DOHH2 (cell line): ENCODE measurements at regions not wholly inside any gene's neighbourhood (a gene's known extent, or its start where the extent isn't known, plus 50 kb on each side); places are given as distances from the start of the nearest gene placed in this dataset.

Experiments used
- H3F3A ChIP-seq: fragments of 200-600 bp; sonication (generic), shearing (Covaris generic); 2 replicates; pipeline ENCODE4 v1.6.0; 2016; ENCODE audit warnings: antibody characterized with exemption, mild to moderate bottlenecking; ENCODE audit not compliant: control insufficient read depth, insufficient read depth
- H3K27ac ChIP-seq: fragments of 200-600 bp; sonication (generic); 2 replicates; pipeline ENCODE4 v1.5.1; 2014; ENCODE audit warnings: low read depth, mild to moderate bottlenecking, low read length, moderate library complexity
- H3K27me3 ChIP-seq: fragments of 200-600 bp; sonication (generic); 2 replicates; pipeline ENCODE4 v1.6.1; 2014; ENCODE audit warnings: mild to moderate bottlenecking, low read length, mixed read lengths; ENCODE audit not compliant: control insufficient read depth
- H3K36me3 ChIP-seq: fragments of 200-600 bp; sonication (generic); 2 replicates; pipeline ENCODE4 v1.6.1; 2014; ENCODE audit warnings: mild to moderate bottlenecking, low read length, moderate library complexity, mixed read lengths; ENCODE audit not compliant: control insufficient read depth
- H3K4me1 ChIP-seq: fragments of 200-600 bp; sonication (generic); 2 replicates; pipeline ENCODE4 v1.6.1; 2014; ENCODE audit warnings: mild to moderate bottlenecking, low read length, mixed read lengths; ENCODE audit not compliant: control insufficient read depth
- H3K4me2 ChIP-seq: fragments of 200-600 bp; sonication (generic); 2 replicates; pipeline ENCODE4 v1.6.0; 2014; ENCODE audit warnings: mild to moderate bottlenecking, low read length, moderate library complexity
- H3K4me3 ChIP-seq: fragments of 200-600 bp; sonication (generic); 2 replicates; pipeline ENCODE4 v1.5.1; 2014; ENCODE audit warnings: mild to moderate bottlenecking, low read length, mixed read lengths
- H3K79me2 ChIP-seq: fragments of 200-600 bp; sonication (generic); 2 replicates; pipeline ENCODE4 v1.6.1; 2014; ENCODE audit warnings: mild to moderate bottlenecking, low read length, mixed read lengths; ENCODE audit not compliant: control insufficient read depth
- H3K9me2 ChIP-seq: fragments of 200-600 bp; sonication (generic); replicated peaks from 2 replicates; pipeline ENCODE4 v1.6.1; 2014; ENCODE audit warnings: mild to moderate bottlenecking, low read length, mixed read lengths; ENCODE audit not compliant: control insufficient read depth
- H3K9me3 ChIP-seq: fragments of 200-600 bp; sonication (generic); 2 replicates; pipeline ENCODE4 v1.6.1; 2014; ENCODE audit warnings: antibody characterized with exemption, low read length, mixed read lengths; ENCODE audit not compliant: control insufficient read depth, insufficient read depth
- H4K20me1 ChIP-seq: fragments of 200-600 bp; sonication (generic); 2 replicates; pipeline ENCODE4 v1.6.0; 2014; ENCODE audit warnings: low read depth, mild to moderate bottlenecking, antibody characterized with exemption, low read length, moderate library complexity; ENCODE audit not compliant: control insufficient read depth, insufficient read depth
- CTCF ChIP-seq: fragments of 200-600 bp; sonication (generic); IDR thresholded peaks from one replicate; pipeline ENCODE4 v1.5.1; 2014; ENCODE audit warnings: antibody characterized with exemption, mild to moderate bottlenecking, low read depth, low read length; ENCODE audit not compliant: poor library complexity, severe bottlenecking
- EZH2phosphoT487 ChIP-seq: fragments of 200-600 bp; sonication (generic); IDR thresholded peaks from 2 replicates; pipeline ENCODE4 v1.6.1; 2017; ENCODE audit warnings: borderline replicate concordance, mild to moderate bottlenecking, antibody characterized with exemption, low read length, moderate library complexity, mixed read lengths

GRCh38 chr15:58329211-58329610 is 102.6 kb upstream of the LIPC start:
- Histone ChIP-seq H4K20me1 (no peaks in the 10 kb centered on the region), H3K79me2 (no peaks in the 10 kb centered on the region), H3K4me2 (no peak overlapping the region), H3K36me3 (no peaks in the 10 kb centered on the region), H3K4me3 (no peak overlapping the region), H3F3A (no peaks in the 10 kb centered on the region), H3K27me3 (no peaks in the 10 kb centered on the region; the same call in 1 of the 2 replicates), H3K9me3 (peaks cover 6% of the 10 kb centered on the region; the same call in 1 of the 2 replicates), H3K4me1 (peaks cover 17% of the 10 kb centered on the region), H3K9me2 (no peaks in the 10 kb centered on the region), H3K27ac (no peak overlapping the region)
- TF ChIP-seq EZH2phosphoT487 (no peak), CTCF (no peak)

- Histone ChIP-seq H4K20me1 (no peaks in the 10 kb centered on the region), H3F3A (no peaks in the 10 kb centered on the region), H3K9me3 (peaks cover 6% of the 10 kb centered on the region; the same call in 1 of the 2 replicates), H3K27ac (no peak overlapping the region), H3K27me3 (no peaks in the 10 kb centered on the region; the same call in 1 of the 2 replicates), H3K36me3 (no peaks in the 10 kb centered on the region), H3K9me2 (no peaks in the 10 kb centered on the region), H3K4me1 (peaks cover 17% of the 10 kb centered on the region), H3K79me2 (no peaks in the 10 kb centered on the region), H3K4me3 (no peak overlapping the region), H3K4me2 (no peak overlapping the region)
- TF ChIP-seq EZH2phosphoT487 (no peak), CTCF (no peak)
These were observed 101.8 kb upstream of the LIPC start for GRCh38 chr15:58329781-58330671.

DNA sequence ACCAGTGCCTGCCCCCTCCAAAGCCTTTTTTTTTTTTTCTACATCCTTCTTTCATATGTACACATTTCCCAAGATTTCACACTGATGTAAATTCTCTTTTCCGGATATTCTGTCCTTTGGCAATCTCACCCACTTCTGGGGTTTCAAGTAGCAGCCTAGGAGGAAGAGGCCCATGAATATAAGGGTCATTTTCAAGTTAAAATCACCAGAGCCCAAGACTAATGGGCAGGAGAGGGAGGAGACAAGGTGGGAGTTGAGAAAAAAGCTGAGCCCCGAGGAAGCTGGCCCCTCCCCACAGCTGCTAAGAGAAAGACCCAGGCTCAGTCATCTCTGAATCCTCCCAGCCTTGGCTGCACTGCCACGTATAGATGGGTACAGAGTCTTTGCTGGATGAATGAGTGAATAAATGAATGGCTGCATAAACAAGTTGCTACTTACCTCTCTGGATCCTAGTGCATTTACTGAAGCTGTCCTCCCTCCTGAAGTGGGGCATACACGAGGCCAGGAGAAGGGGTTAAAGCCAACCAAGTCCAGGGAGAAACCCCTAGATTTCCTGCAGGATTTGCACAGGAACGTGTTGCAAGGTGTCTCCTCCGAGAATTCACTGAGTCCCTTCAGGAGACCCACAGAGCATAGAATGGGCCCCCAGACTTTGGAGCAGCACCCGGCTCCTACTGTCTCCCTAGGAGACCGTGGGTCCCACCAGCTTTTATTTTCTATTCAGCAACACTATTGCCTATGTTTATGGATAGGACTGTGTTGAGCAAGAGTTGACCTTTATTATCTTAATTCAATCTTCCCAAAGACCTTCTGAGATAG is 100.8 kb upstream of the LIPC start:
- Histone ChIP-seq H4K20me1 (no peaks in the 10 kb centered on the region), H3K27me3 (no peaks in the 10 kb centered on the region; the same call in 1 of the 2 replicates), H3K4me1 (peaks cover 17% of the 10 kb centered on the region), H3F3A (no peaks in the 10 kb centered on the region), H3K36me3 (no peaks in the 10 kb centered on the region), H3K4me3 (no peak overlapping the region), H3K9me2 (no peaks in the 10 kb centered on the region), H3K9me3 (peaks cover 6% of the 10 kb centered on the region; the same call in 1 of the 2 replicates), H3K27ac (no peak overlapping the region), H3K4me2 (peak overlapping the region; percentile 45), H3K79me2 (no peaks in the 10 kb centered on the region)
- TF ChIP-seq EZH2phosphoT487, result no peak
- TF ChIP-seq CTCF, result no peak
